VCaP (cell line): ENCODE measurements at regions not wholly inside any gene's neighbourhood (a gene's known extent, or its start where the extent isn't known, plus 50 kb on each side); places are given as distances from the start of the nearest gene placed in this dataset.
A peak's percentile ranks its signal among the peaks of the same experiment; 100 is the strongest.

Experiments
- H3K27ac ChIP-seq: fragments of 450-650 bp; 2 replicates; pipeline ENCODE4 v1.5.1; 2017
- CTCF ChIP-seq: fragments of 450-650 bp; conservative IDR thresholded peaks from 2 replicates; pipeline ENCODE4 v1.5.1; 2017; ENCODE audit warnings: mild to moderate bottlenecking, moderate library complexity

DNA sequence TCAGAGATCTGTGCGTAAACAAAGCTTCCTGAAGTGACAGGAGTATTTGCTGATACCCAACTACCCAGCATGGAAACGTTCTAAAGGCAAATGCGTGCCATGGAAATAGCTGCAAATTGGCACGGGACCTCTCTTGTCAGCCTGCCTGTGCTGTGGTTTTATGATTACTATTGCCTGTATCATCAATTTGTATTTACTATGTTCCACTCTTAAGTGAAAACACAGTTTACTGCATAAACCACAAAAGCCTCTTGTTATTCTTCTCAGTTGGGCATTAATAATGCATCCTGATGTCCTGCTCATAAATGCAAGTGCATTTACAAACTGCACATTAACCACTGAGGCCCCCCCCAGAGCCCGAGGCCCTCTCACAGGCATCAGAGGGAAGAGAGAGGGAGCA lies 196.6 kb upstream of the SLC35G4 start:
- no peak overlapping the region for H3K27ac ChIP-seq
- no peak for TF ChIP-seq CTCF

- no peak for TF ChIP-seq CTCF
- no peak overlapping the region for H3K27ac ChIP-seq
These were observed 198.3 kb upstream of the SLC35G4 start for GRCh38 chr18:11411048-11411447.

DNA sequence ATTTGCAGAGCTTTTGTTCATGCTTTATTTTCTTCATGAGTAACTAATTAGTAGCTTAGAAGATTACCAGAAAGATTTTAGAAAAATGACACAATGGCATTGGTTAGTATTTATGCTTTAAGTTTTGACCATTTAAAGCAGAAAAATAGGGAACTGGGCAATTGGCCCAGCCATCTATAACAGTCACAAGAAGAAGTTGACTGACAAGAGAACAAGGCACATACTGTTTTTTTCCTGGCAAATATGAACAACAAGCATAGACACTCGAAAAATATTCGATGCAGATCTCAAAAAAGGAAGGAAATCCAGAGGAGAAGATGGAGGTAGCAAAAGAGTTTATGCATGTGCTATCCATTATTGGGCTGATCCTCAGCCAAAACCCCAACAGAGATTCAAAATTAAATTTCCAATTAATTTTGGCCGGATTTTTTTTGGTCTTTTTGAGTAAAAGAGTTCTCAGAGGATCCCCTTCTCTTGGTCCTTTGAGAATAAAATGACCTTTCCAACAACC lies 200.8 kb upstream of the SLC35G4 start:
- TF ChIP-seq CTCF, result no peak
- no peak overlapping the region for H3K27ac ChIP-seq

DNA sequence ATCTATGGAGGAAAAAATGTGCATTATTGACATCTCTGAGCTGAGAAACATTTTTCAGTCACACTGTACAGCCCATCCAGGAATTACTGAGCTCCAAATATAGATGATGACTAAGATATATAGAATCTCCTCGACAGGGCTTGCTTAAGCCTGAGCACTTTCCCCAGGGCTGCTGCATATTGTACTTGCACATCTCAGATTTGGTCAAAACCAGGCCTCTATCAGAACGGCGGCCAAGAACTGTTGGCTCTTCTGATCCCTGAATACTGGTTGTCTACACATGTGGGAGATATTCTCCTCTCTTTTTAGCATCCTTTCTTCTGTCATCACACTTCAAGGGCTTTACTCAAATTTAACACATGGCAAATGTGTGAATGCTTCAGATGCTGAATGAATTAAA lies 201.5 kb upstream of the SLC35G4 start:
- TF ChIP-seq CTCF, result no peak
- no peak overlapping the region for H3K27ac ChIP-seq

DNA sequence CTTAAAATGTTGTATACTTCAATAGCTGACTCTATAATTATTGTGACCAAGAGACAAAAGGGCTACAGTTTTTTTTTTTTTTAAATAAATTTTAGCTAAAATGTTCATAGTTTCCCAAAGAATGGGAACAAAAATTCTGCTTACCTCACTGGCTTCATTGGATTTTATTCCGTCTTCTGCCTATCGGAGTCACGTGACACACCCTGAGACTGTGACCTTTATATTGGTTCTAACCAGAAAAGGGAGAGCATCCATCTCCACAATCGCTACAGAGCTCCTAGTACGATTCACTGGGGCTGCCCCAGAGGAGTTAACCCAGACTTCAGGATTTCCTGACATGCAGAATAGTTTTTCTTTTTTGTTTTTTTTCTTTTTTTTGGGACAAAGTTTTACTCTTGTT lies 203.6 kb upstream of the SLC35G4 start:
- no peak for TF ChIP-seq CTCF

DNA sequence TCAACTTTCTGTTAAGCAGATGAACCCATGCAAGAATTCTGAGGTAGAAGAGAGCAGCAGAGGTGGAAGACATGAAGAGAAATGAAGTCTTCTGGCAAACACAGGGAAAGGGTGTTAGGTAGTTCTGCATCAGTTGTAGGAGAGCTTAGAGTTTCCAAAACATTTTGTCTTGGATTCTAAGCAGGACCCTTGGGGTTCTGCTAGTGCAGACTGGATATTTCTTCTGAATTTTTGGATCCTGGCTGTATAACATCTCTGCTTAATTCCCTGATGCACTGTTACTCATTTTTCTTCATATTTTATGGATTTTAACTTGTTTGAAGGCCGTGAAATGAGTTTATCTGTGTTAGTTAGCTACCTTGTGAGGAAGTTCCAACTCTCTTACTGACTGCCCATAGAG lies 208.7 kb upstream of the SLC35G4 start:
- peak overlapping the region; percentile 35 for H3K27ac ChIP-seq
- no peak for TF ChIP-seq CTCF

More for the DNA sequence above, 203.6 kb upstream of the SLC35G4 start:
- H3K27ac ChIP-seq, result no peak overlapping the region

- TF ChIP-seq CTCF, result peak; percentile 59
- no peak overlapping the region for H3K27ac ChIP-seq
These were observed 210.8 kb upstream of the SLC35G4 start for GRCh38 chr18:11398625-11399024.
